ENCODE measurements at regions not wholly inside any gene's neighbourhood (a gene's known extent, or its start where the extent isn't known, plus 50 kb on each side); places are given as distances from the start of the nearest gene placed in this dataset.
A peak's percentile ranks its signal among the peaks of the same experiment; 100 is the strongest.

DNA sequence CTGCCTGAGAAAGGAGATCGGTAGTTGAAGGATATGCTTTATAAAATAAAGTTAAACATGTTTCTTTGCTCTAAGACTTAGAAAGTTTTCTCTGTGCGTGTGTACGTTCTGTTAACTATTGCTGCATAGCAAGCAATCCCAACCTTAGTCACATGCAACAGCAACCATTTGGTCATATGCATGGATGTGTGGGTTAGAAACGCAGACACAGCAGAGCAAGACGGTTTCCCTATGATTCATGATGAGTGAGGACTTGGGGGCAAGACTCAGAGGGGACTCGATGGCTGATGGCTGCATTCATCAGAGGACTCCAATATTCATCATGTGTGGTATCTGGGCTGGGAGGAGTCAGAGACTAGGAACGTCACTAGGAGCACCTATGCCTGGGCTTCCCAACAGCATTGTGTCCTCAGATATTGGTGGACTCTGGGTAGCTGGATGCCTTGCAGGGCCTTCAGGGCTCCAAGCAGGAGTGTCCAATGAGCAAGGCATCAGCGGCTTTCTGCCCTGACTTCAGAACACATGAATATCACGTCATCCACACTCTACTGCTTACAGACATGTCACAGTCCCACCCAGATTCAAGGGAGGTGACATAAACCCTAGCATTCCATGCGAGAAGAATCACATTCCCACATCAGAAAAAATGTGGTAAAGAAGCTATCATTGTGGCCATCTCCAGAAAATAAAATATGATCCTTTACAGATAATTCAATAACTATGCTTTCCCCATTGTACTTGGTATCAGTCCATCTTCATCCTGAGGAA lies 731.2 kb downstream of the TNS3 start:
- Histone ChIP-seq H3K36me3 (ENCODE audit: control insufficient read depth, insufficient read depth, low read length) (no peaks in the 10 kb centered on the region), H3K9me3 (ENCODE audit: control insufficient read depth, insufficient read depth, low read length) (no peaks in the 10 kb centered on the region), H4K91ac (ENCODE audit: insufficient read depth, low read depth, low read length) (peak overlapping the region; percentile 14; the same call in 1 of the 2 replicates), H3K23ac (ENCODE audit: low read depth, low read length) (no peak overlapping the region; the same call in 1 of the 2 replicates), H4K5ac (ENCODE audit: low read depth, low read length) (no peak overlapping the region), H3K9me1 (ENCODE audit: insufficient read depth, low read length) (peaks cover 2% of the 10 kb centered on the region; the same call in 1 of the 2 replicates), H3K14ac (replicated peaks; ENCODE audit: low read depth, low read length) (no peak overlapping the region), H3K4ac (ENCODE audit: low read depth, low read length) (peak overlapping the region; percentile 9; the same call in 1 of the 2 replicates), H3K27ac (ENCODE audit: insufficient read depth, low read length) (no peak overlapping the region), H2BK15ac (ENCODE audit: low read depth, low read length) (peak overlapping the region; percentile 13; the same call in 1 of the 3 replicates), H2AK5ac (ENCODE audit: low read depth, low read length) (peak overlapping the region; percentile 28; the same call in 1 of the 2 replicates), H2AK9ac (replicated peaks; ENCODE audit: low read depth, low read length, poor library complexity) (no peak overlapping the region), H4K8ac (ENCODE audit: low read depth in 2 of 2, low read length in 2 of 2) (no peak overlapping the region), H3K9ac (ENCODE audit: low read depth, low read length) (no peak overlapping the region), H3K56ac (ENCODE audit: extremely low read depth, insufficient read depth, low read length) (no peak overlapping the region), H4K20me1 (ENCODE audit: insufficient read depth, low read length) (no peaks in the 10 kb centered on the region), H3K4me2 (ENCODE audit: low read depth, low read length) (no peak overlapping the region), H3K27me3 (ENCODE audit: control insufficient read depth, insufficient read depth, low read length) (no peaks in the 10 kb centered on the region), H2AFZ (replicated peaks; ENCODE audit: low read length, poor library complexity) (peak overlapping the region; percentile 47), H2BK5ac (ENCODE audit: low read depth, low read length, poor library complexity, severe bottlenecking) (peak overlapping the region; percentile 3), H3K4me3 (ENCODE audit: insufficient read depth, low read depth, low read length) (no peak overlapping the region), H3K79me1 (ENCODE audit: low read depth in 1 of 2, low read length in 2 of 2) (no peaks in the 10 kb centered on the region), H2BK120ac (ENCODE audit: low read depth, low read length) (peak overlapping the region; percentile 10; the same call in 1 of the 2 replicates), H2BK20ac (ENCODE audit: low read depth, low read length) (peak overlapping the region; percentile 8; the same call in 1 of the 2 replicates), H3K4me1 (ENCODE audit: control insufficient read depth, insufficient read depth, low read length) (peaks cover 6% of the 10 kb centered on the region; the same call in 1 of the 2 replicates), H3K18ac (ENCODE audit: low read depth, low read length) (no peak overlapping the region)
- in situ Hi-C loops (cut with MboI; ENCODE audit: low sequenced_read_pairs) (no loop called here), intact Hi-C loops (cut with micrococcal nuclease) (loop anchor here (10.0 kb wide), 1 partner anchor 234 kb away; no protein-coding TSS in a partner anchor), dilution Hi-C loops (cut with HindIII; ENCODE audit: low sequenced_read_pairs, unreplicated experiment) (no loop called here)
- ChIA-PET POLR2A (ENCODE audit: unreplicated experiment) (no interaction called here), CTCF (interaction anchor here (1.0 kb wide), 1 partner anchor 21 kb away, joined by 3 read pairs; no protein-coding TSS in a partner anchor)
- ATAC-seq (ENCODE audit: low read depth) (no peak), DNase-seq (peak; percentile 79)
- WGBS, 2 experiments (ENCODE audit: extremely low coverage in 2 of 2, insufficient read length in 1 of 2) = 18% methylated on average over 2 of the region's 10 CpGs; no CpG with 5 or more reads in 1 of the 2 experiments
- no TSS peak for BruUV-seq (replicated peaks)
- peak; percentile 37; the same call in 1 of the 2 replicates for TF ChIP-seq BHLHE40 (IDR thresholded peaks at IDR 0.05; ENCODE audit: low read depth, low read length)
- 0 out of 2 replicates have a peak, but pooled peaks have one; percentile 12 for TF ChIP-seq USF2 (IDR thresholded peaks at IDR 0.05; ENCODE audit: low read depth, low read length)
- peak; percentile 63; the same call in 1 of the 2 replicates for TF ChIP-seq FOS (IDR thresholded peaks at IDR 0.05; ENCODE audit: low read depth, low read length)
- TF ChIP-seq CEBPB (IDR thresholded peaks at IDR 0.05; ENCODE audit: low read depth, low read length) = peak; percentile 87
- no peak for TF ChIP-seq NFE2L2 (IDR thresholded peaks at IDR 0.05; ENCODE audit: low read depth, low read length)
- peak; percentile 40; the same call in 1 of the 2 replicates for TF ChIP-seq MAFK (IDR thresholded peaks at IDR 0.05; ENCODE audit: low read depth, low read length)

All from IMR-90 (cell line).